RWPE2 (cell line): ENCODE measurements at regions not wholly inside any gene's neighbourhood (a gene's known extent, or its start where the extent isn't known, plus 50 kb on each side); places are given as distances from the start of the nearest gene placed in this dataset.

ENCODE experiments used
- ATAC-seq: fragments of 200-7000 bp; cut with Tn5 transposase; 3 replicates; pipeline ENCODE4 v1.9.1; 2021; ENCODE audit warnings: low read depth
- DNase-seq: peaks from one replicate; pipeline ENCODE4 v3.0.0-alpha.2; 2020; ENCODE audit warnings: low spot score
- H3K27ac ChIP-seq: fragments of 450-650 bp; 2 replicates; pipeline ENCODE4 v1.5.1; 2017; ENCODE audit warnings: mild to moderate bottlenecking; ENCODE audit not compliant: poor library complexity, severe bottlenecking
- H3K27me3 ChIP-seq: fragments of 250-450 bp; sonication (Bioruptor Pico); 2 replicates; pipeline ENCODE4 v1.5.1; 2021; ENCODE audit warnings: mild to moderate bottlenecking, moderate library complexity; ENCODE audit not compliant: insufficient read depth, poor library complexity, severe bottlenecking
- H3K36me3 ChIP-seq: fragments of 250-450 bp; sonication (Bioruptor Pico); 2 replicates; pipeline ENCODE4 v1.5.1; 2020; ENCODE audit warnings: low read depth, mild to moderate bottlenecking, moderate library complexity
- H3K4me1 ChIP-seq: fragments of 250-450 bp; sonication (Bioruptor Pico); 2 replicates; pipeline ENCODE4 v1.5.1; 2021; ENCODE audit warnings: mild to moderate bottlenecking, moderate library complexity; ENCODE audit not compliant: insufficient read depth, poor library complexity, severe bottlenecking
- H3K4me3 ChIP-seq: fragments of 250-450 bp; sonication (Bioruptor Pico); 2 replicates; pipeline ENCODE4 v1.5.1; 2021; ENCODE audit warnings: mild to moderate bottlenecking, moderate library complexity; ENCODE audit not compliant: severe bottlenecking
- H3K9me3 ChIP-seq: fragments of 250-450 bp; sonication (Bioruptor Pico); 2 replicates; pipeline ENCODE4 v1.5.1; 2021; ENCODE audit warnings: mild to moderate bottlenecking, moderate library complexity; ENCODE audit not compliant: severe bottlenecking
- TF ChIP-seq, protein P1 (sequence below): fragments of 450-650 bp; IDR thresholded peaks from one replicate; pipeline ENCODE4 v1.5.1; 2017; ENCODE audit warnings: mild to moderate bottlenecking, moderate library complexity; ENCODE audit not compliant: poor library complexity, severe bottlenecking

- H3K9me3 ChIP-seq = no peaks in the 10 kb centered on the region
- DNase-seq (no peak), ATAC-seq (no peak)
- TF ChIP-seq, protein P1, sequence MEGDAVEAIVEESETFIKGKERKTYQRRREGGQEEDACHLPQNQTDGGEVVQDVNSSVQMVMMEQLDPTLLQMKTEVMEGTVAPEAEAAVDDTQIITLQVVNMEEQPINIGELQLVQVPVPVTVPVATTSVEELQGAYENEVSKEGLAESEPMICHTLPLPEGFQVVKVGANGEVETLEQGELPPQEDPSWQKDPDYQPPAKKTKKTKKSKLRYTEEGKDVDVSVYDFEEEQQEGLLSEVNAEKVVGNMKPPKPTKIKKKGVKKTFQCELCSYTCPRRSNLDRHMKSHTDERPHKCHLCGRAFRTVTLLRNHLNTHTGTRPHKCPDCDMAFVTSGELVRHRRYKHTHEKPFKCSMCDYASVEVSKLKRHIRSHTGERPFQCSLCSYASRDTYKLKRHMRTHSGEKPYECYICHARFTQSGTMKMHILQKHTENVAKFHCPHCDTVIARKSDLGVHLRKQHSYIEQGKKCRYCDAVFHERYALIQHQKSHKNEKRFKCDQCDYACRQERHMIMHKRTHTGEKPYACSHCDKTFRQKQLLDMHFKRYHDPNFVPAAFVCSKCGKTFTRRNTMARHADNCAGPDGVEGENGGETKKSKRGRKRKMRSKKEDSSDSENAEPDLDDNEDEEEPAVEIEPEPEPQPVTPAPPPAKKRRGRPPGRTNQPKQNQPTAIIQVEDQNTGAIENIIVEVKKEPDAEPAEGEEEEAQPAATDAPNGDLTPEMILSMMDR = no peak
- H3K27me3 ChIP-seq = no peaks in the 10 kb centered on the region
- H3K27ac ChIP-seq = no peak overlapping the region
- no peak overlapping the region for H3K4me3 ChIP-seq
- peaks cover 11% of the 10 kb centered on the region for H3K4me1 ChIP-seq
- H3K36me3 ChIP-seq = no peaks in the 10 kb centered on the region
Observed at GRCh38 chr10:124146483-124146882, 53.1 kb upstream of the CHST15 start.

DNA sequence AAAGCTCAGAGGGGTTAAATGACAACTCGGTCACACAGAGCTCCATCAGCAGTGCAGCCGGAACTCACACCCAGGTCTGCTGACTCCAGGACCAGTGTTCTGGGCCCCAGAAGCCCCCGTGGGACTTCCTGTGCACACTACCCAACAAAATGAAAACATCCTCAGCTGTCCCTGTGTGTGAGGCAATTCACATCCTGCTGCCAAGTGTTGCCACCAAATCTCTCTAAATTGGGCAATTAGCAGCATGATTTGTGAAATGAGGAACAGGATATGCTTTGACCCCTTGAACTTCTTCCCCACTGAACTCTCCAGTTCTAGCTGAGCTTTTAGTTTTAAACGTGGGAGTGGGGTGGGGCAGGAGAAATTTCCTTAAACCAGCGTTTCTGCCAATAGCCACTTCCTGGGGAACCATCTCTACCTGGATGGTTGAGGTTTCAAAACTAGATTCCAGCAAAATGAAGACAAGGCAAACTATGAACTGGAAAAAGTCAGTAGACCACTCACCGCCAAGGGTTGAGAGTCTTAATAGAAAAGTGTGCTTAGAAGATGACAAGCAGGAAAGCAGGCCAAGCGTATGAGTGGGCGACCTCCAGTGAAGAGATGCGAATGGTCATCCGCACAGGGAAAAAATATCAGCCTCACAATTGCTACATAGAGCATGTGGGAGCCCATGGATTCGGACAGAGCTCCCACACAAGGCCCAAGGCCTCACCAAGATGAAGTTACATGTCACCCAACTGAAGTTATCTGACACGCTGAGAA is 51.9 kb upstream of the CHST15 start:
- H3K4me3 ChIP-seq = no peak overlapping the region
- peak overlapping the region; percentile 24 for H3K27ac ChIP-seq
- no peaks in the 10 kb centered on the region for H3K36me3 ChIP-seq
- peak; percentile 51; the same call in 2 of the 3 replicates for ATAC-seq
- TF ChIP-seq, protein P1 = no peak
- H3K4me1 ChIP-seq = peaks cover 11% of the 10 kb centered on the region
- no peak for DNase-seq
- no peaks in the 10 kb centered on the region for H3K27me3 ChIP-seq
- no peaks in the 10 kb centered on the region for H3K9me3 ChIP-seq

GRCh38 chr10:124144536-124144935 is 51.1 kb upstream of the CHST15 start:
- Histone ChIP-seq H3K9me3 (no peaks in the 10 kb centered on the region), H3K4me1 (peaks cover 11% of the 10 kb centered on the region), H3K27me3 (no peaks in the 10 kb centered on the region), H3K4me3 (no peak overlapping the region), H3K36me3 (no peaks in the 10 kb centered on the region), H3K27ac (no peak overlapping the region)
- DNase-seq (no peak), ATAC-seq (no peak)
- TF ChIP-seq, protein P1 = no peak

DNA sequence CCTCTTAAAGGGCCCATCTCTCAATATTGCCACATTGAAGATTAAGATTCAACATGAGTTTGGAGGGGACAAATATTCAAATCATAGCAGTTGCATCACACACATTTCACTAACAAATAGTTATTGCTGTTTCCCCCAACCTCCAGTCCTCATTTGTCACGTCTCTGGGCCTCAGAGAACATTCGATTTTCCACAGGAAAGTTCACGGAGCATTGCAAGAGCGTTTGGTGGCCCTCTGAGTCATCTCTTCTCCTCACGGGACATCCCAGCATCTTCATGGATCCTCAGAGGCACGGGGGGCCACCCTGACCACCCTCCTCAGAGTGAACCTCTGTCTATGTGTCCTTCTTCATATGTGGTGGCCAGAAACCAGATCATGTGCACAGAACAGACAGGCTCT is 50.3 kb upstream of the CHST15 start:
- Histone ChIP-seq H3K27ac (no peak overlapping the region), H3K4me3 (no peak overlapping the region), H3K36me3 (no peaks in the 10 kb centered on the region), H3K9me3 (no peaks in the 10 kb centered on the region), H3K27me3 (no peaks in the 10 kb centered on the region), H3K4me1 (peaks cover 11% of the 10 kb centered on the region)
- TF ChIP-seq, protein P1 = no peak
- ATAC-seq = no peak
- DNase-seq = no peak
